HEK293T (cell line): ENCODE measurements at regions not wholly inside any gene's neighbourhood (a gene's known extent, or its start where the extent isn't known, plus 50 kb on each side); places are given as distances from the start of the nearest gene placed in this dataset.

Experiments used
- CTCF ChIA-PET: fragments of 350-600 bp; formaldehyde crosslinking; extraction: SDS; loops from one replicate; lab custom pipeline; 2021; ENCODE audit warnings: antibody characterized with exemption, inconsistent platforms; lab: Yijun Ruan, JAX
- POLR2A ChIA-PET: fragments of 350-600 bp; formaldehyde crosslinking; extraction: SDS; loops from one replicate; lab custom pipeline; 2020; ENCODE audit warnings: antibody characterized with exemption, inconsistent platforms; lab: Yijun Ruan, JAX
- DNase-seq: peaks from one replicate; pipeline ENCODE4 v3.0.0; 2012; ENCODE audit warnings: mixed read lengths; ENCODE audit errors: extremely low spot score
- ARNT ChIP-seq: fragments of 450-650 bp; IDR thresholded peaks from 2 replicates; pipeline ENCODE4 v1.6.1; 2017; ENCODE audit warnings: mild to moderate bottlenecking
- BHLHE40 ChIP-seq: fragments of 450-650 bp; IDR thresholded peaks from 2 replicates; pipeline ENCODE4 v1.6.1; 2016; ENCODE audit warnings: mild to moderate bottlenecking, moderate library complexity, borderline replicate concordance
- CTBP1 ChIP-seq: fragments of 450-650 bp; IDR thresholded peaks from 2 replicates; pipeline ENCODE4 v1.6.1; 2016; ENCODE audit warnings: borderline replicate concordance
- ELF4 ChIP-seq: fragments of 450-650 bp; IDR thresholded peaks from 2 replicates; pipeline ENCODE4 v1.6.1; 2017; ENCODE audit warnings: antibody characterized with exemption
- FOXA1 ChIP-seq: fragments of 450-650 bp; IDR thresholded peaks from 2 replicates; pipeline ENCODE4 v1.6.1; 2016; ENCODE audit warnings: mild to moderate bottlenecking
- FOXK2 ChIP-seq: fragments of 450-650 bp; IDR thresholded peaks from 2 replicates; pipeline ENCODE4 v1.6.1; 2016; ENCODE audit warnings: mild to moderate bottlenecking
- FOXM1 ChIP-seq: fragments of 450-650 bp; IDR thresholded peaks from 2 replicates; pipeline ENCODE4 v1.6.1; 2017; ENCODE audit warnings: mild to moderate bottlenecking, borderline replicate concordance
- HDGF ChIP-seq: fragments of 450-650 bp; IDR thresholded peaks from 2 replicates; pipeline ENCODE4 v1.6.1; 2017; ENCODE audit warnings: antibody characterized with exemption, borderline replicate concordance
- L3MBTL2 ChIP-seq: fragments of 450-650 bp; conservative IDR thresholded peaks from 2 replicates; pipeline ENCODE4 v1.6.1; 2016; ENCODE audit warnings: mild to moderate bottlenecking
- LEF1 ChIP-seq: fragments of 450-650 bp; IDR thresholded peaks from 2 replicates; pipeline ENCODE4 v1.6.1; 2017; ENCODE audit warnings: mild to moderate bottlenecking, borderline replicate concordance
- NFRKB ChIP-seq: fragments of 450-650 bp; IDR thresholded peaks from 2 replicates; pipeline ENCODE4 v1.6.1; 2016; ENCODE audit warnings: mild to moderate bottlenecking, moderate library complexity
- SP1 ChIP-seq: fragments of 450-650 bp; IDR thresholded peaks from 2 replicates; pipeline ENCODE4 v1.6.1; 2017
- SUZ12 ChIP-seq: fragments of 450-650 bp; IDR thresholded peaks from 2 replicates; pipeline ENCODE4 v1.6.1; 2016; ENCODE audit warnings: mild to moderate bottlenecking
- TARDBP ChIP-seq: fragments of 450-650 bp; IDR thresholded peaks from 2 replicates; pipeline ENCODE4 v1.6.1; 2016
- ZNF384 ChIP-seq: fragments of 450-650 bp; IDR thresholded peaks from 2 replicates; pipeline ENCODE4 v1.6.1; 2016
- TF ChIP-seq, protein P1 (sequence below): fragments of 450-650 bp; IDR thresholded peaks from 2 replicates; pipeline ENCODE4 v1.6.1; 2016

DNA sequence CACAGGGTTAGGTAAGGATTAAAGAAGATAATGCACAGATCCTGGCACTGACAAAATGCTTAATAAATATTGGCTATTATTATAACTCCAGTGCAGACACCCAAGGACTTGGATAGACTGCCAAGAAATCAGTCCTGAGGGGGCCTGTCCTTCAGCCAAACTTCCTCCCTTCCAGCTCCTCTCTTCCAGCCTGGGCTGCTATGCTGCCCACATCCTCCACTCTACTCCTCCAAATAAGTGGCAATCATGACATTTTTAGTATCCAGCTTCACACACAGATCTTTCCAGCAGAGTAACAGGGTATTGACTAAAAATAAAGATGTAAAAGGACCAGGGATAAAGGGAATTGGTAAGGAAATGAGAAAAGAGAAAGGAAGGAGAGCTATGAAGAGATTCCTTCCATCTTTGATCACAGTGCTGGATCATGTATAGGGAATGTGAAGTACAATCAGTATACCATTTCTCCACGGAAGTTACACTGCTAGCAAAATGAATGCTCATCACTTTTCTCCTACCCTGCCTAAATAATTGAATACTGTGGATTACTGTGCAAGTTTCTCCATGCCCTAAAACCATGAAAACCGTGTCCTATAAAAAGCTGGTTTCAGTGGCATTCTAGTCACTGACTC, 136.0 kb upstream of the OSMR start:
- no peak for TF ChIP-seq FOXM1
- TF ChIP-seq SUZ12 = no peak
- no peak for TF ChIP-seq L3MBTL2
- no peak for TF ChIP-seq BHLHE40
- no peak for TF ChIP-seq HDGF
- TF ChIP-seq TARDBP = no peak
- TF ChIP-seq SP1 = no peak
- ChIA-PET CTCF (interaction anchor here (1.2 kb wide), 1 partner anchor 268 kb away, joined by 4 read pairs; no protein-coding TSS in a partner anchor), POLR2A (no interaction called here)
- no peak for DNase-seq

DNA sequence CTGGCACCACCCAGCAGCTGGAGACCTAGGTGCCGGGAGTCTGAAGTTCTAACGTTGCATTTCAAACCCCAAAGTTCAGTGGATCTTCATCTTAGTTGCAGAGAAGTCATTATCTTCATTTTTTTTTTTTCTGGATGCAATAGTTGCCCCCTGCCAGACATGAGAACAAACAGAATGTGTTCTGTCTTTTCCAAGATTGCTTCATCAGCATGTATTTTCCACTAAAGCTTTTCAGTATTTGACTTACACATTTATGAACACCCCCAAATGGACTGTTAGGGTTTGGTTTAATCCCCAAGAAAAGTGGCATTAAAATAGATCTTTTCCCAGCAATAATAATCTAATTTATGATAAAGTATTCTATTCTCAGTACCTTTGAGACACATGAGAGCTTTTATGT, 135.2 kb upstream of the OSMR start:
- no peak for DNase-seq
- ChIA-PET POLR2A (no interaction called here), CTCF (no interaction called here)
- no peak for TF ChIP-seq SUZ12

DNA sequence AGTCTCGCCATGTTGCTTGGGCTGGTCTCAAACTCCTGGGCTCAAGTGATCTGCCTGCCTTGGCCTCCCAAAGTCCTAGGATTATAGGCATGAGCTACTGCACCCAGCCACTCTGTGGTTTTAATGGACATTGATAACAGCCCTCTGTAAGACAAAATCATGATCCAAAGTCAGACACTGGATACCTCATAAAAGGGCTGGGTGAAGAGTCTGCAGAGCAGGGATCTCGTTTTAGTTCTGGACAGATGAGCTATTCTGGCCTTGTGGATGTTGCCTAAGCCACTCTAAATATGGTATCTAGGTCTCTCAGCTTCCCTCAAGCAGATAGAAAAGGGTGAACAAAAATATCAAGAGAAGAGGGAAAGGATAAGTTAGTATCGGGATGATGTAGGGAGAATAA, 133.4 kb upstream of the OSMR start:
- TF ChIP-seq CTBP1 (no peak), NFRKB (no peak), SUZ12 (no peak), FOXM1 (no peak), L3MBTL2 (no peak), LEF1 (no peak), ELF4 (no peak), HDGF (no peak), FOXK2 (no peak)
- TF ChIP-seq, protein P1, sequence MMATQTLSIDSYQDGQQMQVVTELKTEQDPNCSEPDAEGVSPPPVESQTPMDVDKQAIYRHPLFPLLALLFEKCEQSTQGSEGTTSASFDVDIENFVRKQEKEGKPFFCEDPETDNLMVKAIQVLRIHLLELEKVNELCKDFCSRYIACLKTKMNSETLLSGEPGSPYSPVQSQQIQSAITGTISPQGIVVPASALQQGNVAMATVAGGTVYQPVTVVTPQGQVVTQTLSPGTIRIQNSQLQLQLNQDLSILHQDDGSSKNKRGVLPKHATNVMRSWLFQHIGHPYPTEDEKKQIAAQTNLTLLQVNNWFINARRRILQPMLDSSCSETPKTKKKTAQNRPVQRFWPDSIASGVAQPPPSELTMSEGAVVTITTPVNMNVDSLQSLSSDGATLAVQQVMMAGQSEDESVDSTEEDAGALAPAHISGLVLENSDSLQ = no peak
- no peak for DNase-seq
- ChIA-PET CTCF (interaction anchor here (0.7 to 1.1 kb wide), 3 partner anchors 17 to 956 kb away, joined by 3 read pairs; no protein-coding TSS in a partner anchor), POLR2A (no interaction called here)

DNA sequence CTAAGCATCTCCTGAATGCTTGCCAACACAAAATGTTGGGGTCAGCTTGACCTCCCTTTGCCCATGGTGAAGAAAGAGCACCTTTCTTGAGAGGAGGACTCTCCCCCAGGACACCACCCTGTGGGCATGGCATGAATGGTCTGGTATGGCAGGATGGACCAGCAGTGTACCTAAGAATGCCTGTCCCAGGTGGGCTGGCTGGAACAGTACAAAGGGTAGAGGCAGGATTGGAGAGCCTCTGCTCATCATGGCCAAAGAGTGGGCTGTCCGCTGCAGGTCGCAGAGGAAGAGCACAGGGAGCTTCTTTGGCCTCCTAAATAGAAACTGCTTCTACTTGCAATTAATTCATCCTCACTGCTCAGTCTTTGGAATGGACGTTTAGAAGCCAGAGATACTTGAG, 131.6 kb upstream of the OSMR start:
- CTCF ChIA-PET = no interaction called here
- TF ChIP-seq LEF1 = no peak
- TF ChIP-seq ARNT = no peak
- TF ChIP-seq FOXK2 = no peak
- TF ChIP-seq ZNF384 = no peak
- TF ChIP-seq, protein P1 = no peak
- no peak for TF ChIP-seq FOXA1
- TF ChIP-seq CTBP1 = no peak
- TF ChIP-seq ELF4 = no peak
- no peak for DNase-seq
- POLR2A ChIA-PET = no interaction called here

DNA sequence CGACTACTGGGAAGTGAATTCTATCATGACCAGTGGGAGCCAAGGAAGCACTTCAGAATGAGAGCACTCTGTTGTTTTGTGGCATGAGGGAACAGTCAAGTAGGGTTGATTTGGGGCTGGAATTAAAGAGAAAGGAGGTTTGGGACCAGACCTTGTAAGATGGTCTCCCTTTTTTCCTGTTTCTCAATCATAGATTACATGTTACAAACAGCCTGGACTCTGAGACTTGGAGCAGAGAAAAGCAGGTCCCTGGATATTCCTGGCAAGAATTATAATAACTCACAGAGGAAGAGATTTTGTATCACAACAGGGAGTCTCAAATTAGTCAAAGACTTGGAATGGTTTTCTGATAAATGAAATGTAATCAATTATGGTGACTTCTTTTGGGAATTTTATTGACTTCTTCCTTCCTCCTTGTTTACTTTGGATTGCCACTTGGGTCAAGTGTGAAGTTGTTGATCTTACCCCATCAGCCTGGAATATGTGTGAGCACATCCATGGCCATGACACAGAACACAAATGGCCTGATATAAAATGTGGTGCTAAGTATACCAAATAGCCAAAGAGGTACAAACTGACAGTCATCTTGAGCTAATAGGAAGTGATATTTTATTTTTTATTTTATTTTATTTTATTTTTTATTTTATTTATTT, 131.0 kb upstream of the OSMR start:
- no peak for DNase-seq
- TF ChIP-seq FOXM1 (no peak), NFRKB (no peak), CTBP1 (no peak), FOXK2 (no peak), TARDBP (no peak), ZNF384 (no peak), HDGF (no peak), FOXA1 (no peak), ELF4 (no peak), ARNT (no peak), L3MBTL2 (no peak)
- TF ChIP-seq, protein P1 = no peak
- CTCF ChIA-PET = no interaction called here
- POLR2A ChIA-PET = no interaction called here

DNA sequence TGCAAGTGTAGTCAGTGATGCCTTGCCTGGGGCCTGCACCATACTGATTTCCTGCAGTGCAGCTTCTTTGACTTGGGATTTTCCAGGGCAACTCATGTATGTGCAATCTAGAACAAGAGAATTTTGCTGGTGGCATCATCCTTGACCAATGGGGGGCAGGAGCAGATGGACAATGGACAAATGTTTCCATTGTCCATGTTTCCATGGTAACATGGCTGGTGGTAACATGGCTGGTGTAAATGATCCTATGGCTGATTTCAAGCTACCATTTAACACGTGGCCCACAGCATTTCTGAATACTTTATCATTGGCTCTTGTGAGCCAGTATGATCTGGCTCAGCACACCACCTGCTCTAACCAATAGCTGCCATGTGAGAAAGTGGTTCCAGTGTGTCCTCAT, 130.1 kb upstream of the OSMR start:
- CTCF ChIA-PET = no interaction called here
- POLR2A ChIA-PET = no interaction called here
- TF ChIP-seq NFRKB (no peak), BHLHE40 (no peak), HDGF (no peak), FOXM1 (no peak), LEF1 (no peak), SP1 (no peak), ARNT (no peak), SUZ12 (no peak)
- DNase-seq = no peak

DNA sequence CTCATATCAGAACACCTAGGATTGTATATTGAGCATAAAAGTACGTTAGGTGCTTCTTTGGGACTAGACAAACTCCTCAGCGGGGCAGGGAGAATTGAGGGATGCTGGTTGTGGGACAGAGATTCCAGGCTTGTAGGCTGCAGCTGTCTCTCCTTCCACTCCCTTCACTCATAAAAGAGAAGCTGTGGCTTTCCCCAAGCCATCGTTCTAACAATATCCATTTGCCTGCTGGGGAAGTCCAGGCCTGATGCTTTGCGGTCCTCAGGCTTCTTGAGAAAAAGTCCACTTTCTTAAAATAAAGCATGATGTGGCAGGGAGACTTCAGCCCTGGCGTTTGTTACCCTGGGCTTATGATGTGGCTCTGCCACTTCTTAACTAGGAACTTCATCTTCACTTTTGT, 129.3 kb upstream of the OSMR start:
- no peak for TF ChIP-seq HDGF
- TF ChIP-seq, protein P1 = no peak
- ChIA-PET POLR2A (no interaction called here), CTCF (no interaction called here)
- no peak for DNase-seq
